IPS-20b (cell line): ENCODE measurements at regions not wholly inside any gene's neighbourhood (a gene's known extent, or its start where the extent isn't known, plus 50 kb on each side); places are given as distances from the start of the nearest gene placed in this dataset.

Source experiments
- H3K27ac ChIP-seq: one replicate; pipeline ENCODE4 v1.5.1; 2013; ENCODE audit warnings: low read length
- H3K27me3 ChIP-seq: 2 replicates; pipeline ENCODE4 v1.6.1; 2013; ENCODE audit warnings: mild to moderate bottlenecking, low read length, inconsistent platforms; ENCODE audit not compliant: insufficient read depth
- H3K36me3 ChIP-seq: 2 replicates; pipeline ENCODE4 v1.6.1; 2013; ENCODE audit warnings: low read depth, mild to moderate bottlenecking, inconsistent platforms, low read length, moderate library complexity; ENCODE audit not compliant: insufficient read depth
- H3K4me1 ChIP-seq: 2 replicates; pipeline ENCODE4 v1.6.1; 2013; ENCODE audit warnings: mild to moderate bottlenecking, control low read depth, inconsistent platforms, low read length, moderate library complexity; ENCODE audit not compliant: insufficient read depth
- H3K4me3 ChIP-seq: 2 replicates; pipeline ENCODE4 v1.5.1; 2013; ENCODE audit warnings: mild to moderate bottlenecking, low read length, inconsistent platforms
- H3K9ac ChIP-seq: 2 replicates; pipeline ENCODE4 v1.6.1; 2013; ENCODE audit warnings: low read depth, mild to moderate bottlenecking, inconsistent platforms, low read length, moderate library complexity
- H3K9me3 ChIP-seq: 2 replicates; pipeline ENCODE4 v1.6.1; 2013; ENCODE audit warnings: mild to moderate bottlenecking, low read depth, low read length, inconsistent platforms; ENCODE audit not compliant: insufficient read depth

DNA sequence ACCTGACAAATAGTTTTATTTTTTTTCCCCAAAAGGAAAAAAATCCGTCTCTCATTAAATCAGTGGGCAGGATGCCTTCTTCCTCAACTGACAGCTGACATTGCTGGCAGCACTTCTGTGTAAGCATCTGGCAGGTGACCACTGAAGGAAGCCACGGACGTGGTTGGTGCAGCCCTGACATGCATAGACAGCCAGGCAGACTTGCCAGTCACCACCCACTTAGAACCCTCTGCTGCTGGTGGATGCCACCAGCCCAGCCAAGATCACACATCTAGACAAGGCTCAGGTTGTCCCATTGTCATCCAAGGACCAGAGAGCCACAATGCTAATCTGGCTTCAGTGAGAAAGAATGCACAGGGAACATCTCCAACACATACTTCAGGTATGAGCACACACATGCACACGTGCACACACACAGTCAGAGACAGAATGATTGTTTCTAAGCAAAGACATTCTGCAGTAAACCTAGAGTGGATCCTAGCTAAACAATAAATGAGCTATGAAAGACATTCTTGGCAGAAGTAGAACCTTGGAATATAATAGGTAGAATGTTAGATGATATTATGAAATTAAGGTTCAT is 49.8 kb upstream of the BMAL1 start:
- H3K4me1 ChIP-seq = no peaks in the 10 kb centered on the region
- H3K36me3 ChIP-seq = no peaks in the 10 kb centered on the region
- H3K27ac ChIP-seq = no peak overlapping the region
- H3K9me3 ChIP-seq = no peaks in the 10 kb centered on the region
- H3K27me3 ChIP-seq = peaks cover 7% of the 10 kb centered on the region; the same call in 1 of the 2 replicates
- H3K4me3 ChIP-seq = no peak overlapping the region
- no peak overlapping the region for H3K9ac ChIP-seq
